GM12873 (cell line): ENCODE measurements at regions not wholly inside any gene's neighbourhood (a gene's known extent, or its start where the extent isn't known, plus 50 kb on each side); places are given as distances from the start of the nearest gene placed in this dataset.

ENCODE experiments used
- CTCF ChIP-seq: IDR thresholded peaks from 2 replicates; pipeline ENCODE4 v1.5.1; 2012; ENCODE audit warnings: low read depth, mild to moderate bottlenecking, moderate library complexity, low read length, control low read depth; ENCODE audit not compliant: insufficient read depth; ENCODE audit errors: missing control alignments

- TF ChIP-seq CTCF: no peak
These were observed 320.3 kb upstream of the TECRL start for GRCh38 chr4:64729561-64729960.

GRCh38 chr4:64727960-64728359 lies 318.7 kb upstream of the TECRL start:
- no peak for TF ChIP-seq CTCF

- TF ChIP-seq CTCF: no peak
These were observed 315.4 kb upstream of the TECRL start for GRCh38 chr4:64724689-64725088.

GRCh38 chr4:64721106-64721505 lies 311.9 kb upstream of the TECRL start:
- TF ChIP-seq CTCF: no peak

GRCh38 chr4:64718091-64718490 lies 308.8 kb upstream of the TECRL start:
- TF ChIP-seq CTCF: no peak

GRCh38 chr4:64715741-64716140 lies 306.5 kb upstream of the TECRL start:
- TF ChIP-seq CTCF: no peak

- TF ChIP-seq CTCF: peak; percentile 52
These were observed 304.1 kb upstream of the TECRL start for GRCh38 chr4:64713256-64713840.
